NT2/D1 (cell line): ENCODE measurements at regions not wholly inside any gene's neighbourhood (a gene's known extent, or its start where the extent isn't known, plus 50 kb on each side); places are given as distances from the start of the nearest gene placed in this dataset.

ENCODE experiments used
- DNase-seq: peaks from one replicate; pipeline ENCODE4 v3.0.0-alpha.2; 2011; ENCODE audit warnings: low read depth, low spot score
- H3K27me3 ChIP-seq: 2 replicates; pipeline ENCODE4 v1.6.0; 2011; ENCODE audit warnings: mild to moderate bottlenecking; ENCODE audit not compliant: insufficient read length, insufficient read depth
- H3K36me3 ChIP-seq: 2 replicates; pipeline ENCODE4 v1.6.1; 2011; ENCODE audit warnings: mild to moderate bottlenecking, low read length, mixed read lengths; ENCODE audit not compliant: insufficient read depth, insufficient read length
- H3K4me1 ChIP-seq: 2 replicates; pipeline ENCODE4 v1.5.1; 2011; ENCODE audit not compliant: insufficient read depth, insufficient read length
- H3K4me3 ChIP-seq: 2 replicates; pipeline ENCODE4 v1.5.1; 2011; ENCODE audit warnings: low read depth; ENCODE audit not compliant: insufficient read length
- H3K9ac ChIP-seq: 2 replicates; pipeline ENCODE4 v1.6.0; 2011; ENCODE audit warnings: low read depth; ENCODE audit not compliant: insufficient read length
- H3K9me3 ChIP-seq: 2 replicates; pipeline ENCODE4 v1.5.1; 2011; ENCODE audit warnings: mild to moderate bottlenecking, low read length; ENCODE audit not compliant: insufficient read depth
- SUZ12 ChIP-seq: IDR thresholded peaks from 2 replicates; pipeline ENCODE4 v1.6.1; 2011; ENCODE audit not compliant: insufficient read length, insufficient read depth; ENCODE audit errors: extremely low read depth
- YY1 ChIP-seq: IDR thresholded peaks from 2 replicates; pipeline ENCODE4 v1.6.1; 2011; ENCODE audit not compliant: insufficient read length, insufficient read depth
- ZNF274 ChIP-seq: IDR thresholded peaks from 2 replicates; pipeline ENCODE4 v1.6.1; 2011; ENCODE audit warnings: mild to moderate bottlenecking, low read depth, low read length

DNA sequence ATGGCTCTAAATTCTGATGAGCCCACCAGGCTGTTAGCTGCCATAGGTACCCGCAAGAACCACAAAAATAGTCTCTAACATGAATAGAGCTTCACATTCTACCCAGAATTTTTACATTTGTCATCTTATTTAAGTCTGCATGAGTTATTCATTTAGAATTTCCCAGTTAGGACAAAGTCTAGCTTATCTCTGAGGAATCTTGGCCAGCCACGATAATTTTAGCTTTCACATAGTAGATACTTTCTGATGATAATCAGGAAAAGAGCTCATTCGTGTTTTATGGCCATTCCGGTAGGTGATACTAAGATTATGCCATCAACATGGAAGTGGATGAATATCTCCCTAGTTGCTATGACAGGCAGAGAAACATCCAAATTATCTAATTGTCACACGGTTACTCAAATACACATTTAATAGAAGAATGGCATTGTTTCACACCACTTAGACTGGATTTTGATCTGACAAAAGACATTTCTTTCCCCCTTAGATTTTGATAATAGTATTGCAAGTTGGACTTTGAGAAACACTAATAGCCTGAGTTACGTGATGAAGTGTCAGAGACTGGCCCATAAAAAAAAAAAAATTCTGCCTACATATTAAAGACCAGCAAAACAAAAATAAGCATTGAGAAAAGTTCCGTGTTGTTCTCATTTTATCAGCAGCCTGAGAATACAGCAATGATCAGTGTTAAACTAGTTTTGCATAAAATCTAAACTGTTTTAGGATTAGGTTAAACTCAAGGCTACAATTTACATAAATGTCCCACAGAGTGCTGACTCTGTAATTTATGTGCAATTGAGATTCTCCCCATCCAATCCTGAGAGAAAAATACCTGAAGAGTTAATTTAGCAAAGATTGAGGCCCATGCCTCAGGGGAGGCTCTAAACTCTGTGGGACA, 397.5 kb upstream of the ARID1B start:
- no peak overlapping the region for H3K9ac ChIP-seq
- H3K4me3 ChIP-seq: no peak overlapping the region
- DNase-seq: no peak
- no peaks in the 10 kb centered on the region for H3K36me3 ChIP-seq
- H3K27me3 ChIP-seq: no peaks in the 10 kb centered on the region
- TF ChIP-seq SUZ12: no peak
- TF ChIP-seq YY1: no peak
- TF ChIP-seq ZNF274: no peak
- no peaks in the 10 kb centered on the region for H3K9me3 ChIP-seq
- no peaks in the 10 kb centered on the region for H3K4me1 ChIP-seq

- TF ChIP-seq ZNF274 (no peak), SUZ12 (no peak), YY1 (no peak)
- DNase-seq: no peak
- Histone ChIP-seq H3K4me3 (no peak overlapping the region), H3K4me1 (no peaks in the 10 kb centered on the region), H3K9ac (no peak overlapping the region), H3K27me3 (no peaks in the 10 kb centered on the region), H3K9me3 (no peaks in the 10 kb centered on the region), H3K36me3 (no peaks in the 10 kb centered on the region)
Measured at GRCh38 chr6:156378853-156379252, 398.3 kb upstream of the ARID1B start.

DNA sequence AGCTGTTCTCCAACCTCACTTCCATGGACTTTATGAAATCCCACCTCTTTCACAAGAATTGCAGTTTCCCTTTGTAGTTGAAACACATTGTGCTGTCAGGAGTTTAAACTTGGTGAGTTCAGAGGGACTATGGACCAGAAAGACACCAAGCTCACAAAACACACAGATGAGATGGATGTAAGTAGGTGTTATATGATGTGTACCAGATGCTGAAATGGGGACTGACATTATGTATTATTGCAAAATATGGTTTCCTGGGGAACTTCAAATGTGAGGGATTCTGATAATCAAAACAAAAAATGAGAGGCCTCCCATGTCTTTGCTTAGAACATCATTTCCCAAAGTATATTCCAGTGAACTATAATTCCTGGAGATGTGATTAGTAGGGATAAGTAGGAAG, 401.1 kb upstream of the ARID1B start:
- TF ChIP-seq YY1 (no peak), ZNF274 (no peak), SUZ12 (no peak)
- no peaks in the 10 kb centered on the region for H3K27me3 ChIP-seq
- H3K4me1 ChIP-seq: no peaks in the 10 kb centered on the region
- H3K9me3 ChIP-seq: no peaks in the 10 kb centered on the region
- H3K36me3 ChIP-seq: no peaks in the 10 kb centered on the region
- H3K9ac ChIP-seq: no peak overlapping the region
- no peak overlapping the region for H3K4me3 ChIP-seq
- DNase-seq: no peak

DNA sequence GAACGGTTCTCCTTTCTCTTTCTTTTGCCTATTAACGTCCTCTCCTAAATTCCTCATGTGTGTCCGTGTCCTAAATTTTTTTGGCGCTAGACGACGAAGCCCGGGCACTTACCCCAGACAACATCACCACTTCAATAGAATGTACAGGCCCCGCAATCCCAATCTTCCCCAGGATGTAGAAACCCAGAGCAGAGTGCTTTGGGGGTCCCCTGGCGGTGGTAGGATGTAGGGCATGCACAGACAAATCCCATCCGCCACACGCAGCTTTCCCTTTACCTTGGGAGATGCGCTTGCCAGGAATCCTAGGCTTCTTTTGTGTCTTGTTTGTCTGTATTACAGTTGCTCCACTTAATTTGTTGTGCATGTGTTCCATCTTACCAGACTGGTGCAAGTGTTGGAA, 417.3 kb upstream of the ARID1B start:
- DNase-seq: peak; percentile 16
- no peaks in the 10 kb centered on the region for H3K4me1 ChIP-seq
- no peaks in the 10 kb centered on the region for H3K27me3 ChIP-seq
- no peaks in the 10 kb centered on the region for H3K36me3 ChIP-seq
- no peak overlapping the region for H3K9ac ChIP-seq
- no peak overlapping the region for H3K4me3 ChIP-seq
- no peaks in the 10 kb centered on the region for H3K9me3 ChIP-seq
- TF ChIP-seq ZNF274 (no peak), YY1 (no peak), SUZ12 (no peak)

- no peak overlapping the region for H3K4me3 ChIP-seq
- TF ChIP-seq ZNF274 (no peak), SUZ12 (no peak), YY1 (no peak)
- H3K27me3 ChIP-seq: no peaks in the 10 kb centered on the region
- H3K9ac ChIP-seq: no peak overlapping the region
- no peaks in the 10 kb centered on the region for H3K36me3 ChIP-seq
- no peaks in the 10 kb centered on the region for H3K9me3 ChIP-seq
- no peaks in the 10 kb centered on the region for H3K4me1 ChIP-seq
- no peak for DNase-seq
Measured at GRCh38 chr6:156352861-156353260, 424.3 kb upstream of the ARID1B start.

DNA sequence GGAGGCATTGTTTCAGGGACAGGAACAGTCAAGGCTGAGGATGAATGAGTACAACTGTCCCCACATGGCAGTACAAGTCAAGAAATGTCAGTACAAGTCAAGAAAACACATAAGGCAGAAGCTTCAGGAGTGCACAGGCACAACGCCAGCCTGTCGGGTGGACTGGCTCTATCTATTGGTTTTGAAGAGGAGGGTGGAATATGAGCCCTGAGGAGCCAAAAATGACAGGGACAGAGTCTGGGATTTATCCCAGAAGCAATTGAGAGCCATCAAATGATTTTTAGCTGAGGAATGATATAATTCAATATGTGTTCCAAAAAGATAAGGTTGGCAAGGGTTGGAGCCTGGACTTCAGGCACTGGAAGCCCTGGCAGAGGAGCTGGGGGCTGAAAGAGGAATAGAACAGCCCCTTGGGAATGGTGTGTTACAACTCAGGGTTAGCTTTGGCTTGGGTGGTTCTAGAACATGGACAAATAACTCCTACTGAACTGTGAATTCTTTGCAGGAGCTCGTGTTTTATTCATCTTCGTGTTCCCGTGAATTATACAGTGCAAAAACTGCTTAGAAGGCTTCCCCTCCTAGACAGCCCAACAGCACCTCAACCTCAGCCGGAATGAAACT, 425.7 kb upstream of the ARID1B start:
- no peak for DNase-seq
- TF ChIP-seq YY1 (no peak), ZNF274 (no peak), SUZ12 (no peak)
- Histone ChIP-seq H3K4me3 (no peak overlapping the region), H3K4me1 (no peaks in the 10 kb centered on the region), H3K27me3 (no peaks in the 10 kb centered on the region), H3K9ac (no peak overlapping the region), H3K36me3 (no peaks in the 10 kb centered on the region), H3K9me3 (no peaks in the 10 kb centered on the region)

DNA sequence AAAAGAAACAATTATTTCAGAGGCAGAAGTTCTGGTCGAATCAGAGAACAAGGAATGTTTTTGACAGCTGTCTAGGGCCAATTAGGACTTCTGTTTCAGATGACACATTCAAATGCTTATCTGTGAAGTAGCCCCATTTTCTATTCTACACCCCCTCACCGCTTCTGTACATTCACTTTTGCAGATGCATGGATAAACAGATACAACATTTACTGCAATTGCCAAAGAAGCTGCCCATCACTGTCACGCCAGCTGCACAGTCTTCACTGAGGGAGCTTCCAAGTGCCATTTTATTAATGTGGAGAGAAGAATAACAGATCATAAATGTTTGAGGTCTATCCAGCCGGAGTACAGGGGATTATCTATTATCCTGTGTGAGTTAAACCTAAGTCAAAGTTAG, 426.8 kb upstream of the ARID1B start:
- H3K36me3 ChIP-seq: no peaks in the 10 kb centered on the region
- TF ChIP-seq YY1 (no peak), SUZ12 (no peak), ZNF274 (no peak)
- no peak overlapping the region for H3K9ac ChIP-seq
- H3K4me3 ChIP-seq: no peak overlapping the region
- no peaks in the 10 kb centered on the region for H3K9me3 ChIP-seq
- DNase-seq: no peak
- no peaks in the 10 kb centered on the region for H3K27me3 ChIP-seq
- H3K4me1 ChIP-seq: no peaks in the 10 kb centered on the region
